ENCODE measurements at regions not wholly inside any gene's neighbourhood (a gene's known extent, or its start where the extent isn't known, plus 50 kb on each side); places are given as distances from the start of the nearest gene placed in this dataset.
A peak's percentile ranks its signal among the peaks of the same experiment; 100 is the strongest.
"Not testable (repeated sequence)": the region's sequence is repeated elsewhere in the genome, so short reads cannot be mapped to it uniquely, and the experiment has no call there.

GRCh38 chr22:34808618-34809017, 257.3 kb upstream of the ISX start:
- in situ Hi-C loops (cut with HindIII; ENCODE audit: low pct_unique_long_range_greater_than_20kb, low sequenced_read_pairs): no loop called here
- no peak for DNase-seq (ENCODE audit: low read depth)

- in situ Hi-C loops (cut with HindIII; ENCODE audit: low pct_unique_long_range_greater_than_20kb, low sequenced_read_pairs): no loop called here
- DNase-seq (ENCODE audit: low read depth): peak; percentile 90
These were observed 253.3 kb upstream of the ISX start for GRCh38 chr22:34812631-34813030.

- peak; percentile 73 for DNase-seq (ENCODE audit: low read depth)
- in situ Hi-C loops (cut with HindIII; ENCODE audit: low pct_unique_long_range_greater_than_20kb, low sequenced_read_pairs): no loop called here
These were observed 251.5 kb upstream of the ISX start for GRCh38 chr22:34814260-34815025.

GRCh38 chr22:34829485-34829884, 236.5 kb upstream of the ISX start:
- in situ Hi-C loops (cut with HindIII; ENCODE audit: low pct_unique_long_range_greater_than_20kb, low sequenced_read_pairs): no loop called here
- no peak for DNase-seq (ENCODE audit: low read depth)

GRCh38 chr22:34834059-34834458, 231.9 kb upstream of the ISX start:
- no peak for DNase-seq (ENCODE audit: low read depth)
- in situ Hi-C loops (cut with HindIII; ENCODE audit: low pct_unique_long_range_greater_than_20kb, low sequenced_read_pairs): no loop called here

GRCh38 chr22:34834541-34834940, 231.4 kb upstream of the ISX start:
- in situ Hi-C loops (cut with HindIII; ENCODE audit: low pct_unique_long_range_greater_than_20kb, low sequenced_read_pairs): not testable (repeated sequence)

GRCh38 chr22:34841331-34841771, 224.6 kb upstream of the ISX start:
- in situ Hi-C loops (cut with HindIII; ENCODE audit: low pct_unique_long_range_greater_than_20kb, low sequenced_read_pairs): no loop called here
- no peak for DNase-seq (ENCODE audit: low read depth)

More at GRCh38 chr22:34834541-34834940, 231.4 kb upstream of the ISX start:
- DNase-seq (ENCODE audit: low read depth): not testable (repeated sequence)

GRCh38 chr22:34841911-34842310, 224.0 kb upstream of the ISX start:
- no peak for DNase-seq (ENCODE audit: low read depth)
- in situ Hi-C loops (cut with HindIII; ENCODE audit: low pct_unique_long_range_greater_than_20kb, low sequenced_read_pairs): no loop called here

- DNase-seq (ENCODE audit: low read depth): no peak
- in situ Hi-C loops (cut with HindIII; ENCODE audit: low pct_unique_long_range_greater_than_20kb, low sequenced_read_pairs): no loop called here
These were observed 223.3 kb upstream of the ISX start for GRCh38 chr22:34842630-34843029.

GRCh38 chr22:34843743-34844142, 222.2 kb upstream of the ISX start:
- DNase-seq (ENCODE audit: low read depth); in situ Hi-C loops (cut with HindIII; ENCODE audit: low pct_unique_long_range_greater_than_20kb, low sequenced_read_pairs): not testable (repeated sequence)

GRCh38 chr22:34845391-34845790, 220.6 kb upstream of the ISX start:
- no peak for DNase-seq (ENCODE audit: low read depth)
- in situ Hi-C loops (cut with HindIII; ENCODE audit: low pct_unique_long_range_greater_than_20kb, low sequenced_read_pairs): no loop called here

GRCh38 chr22:34847072-34847471, 218.9 kb upstream of the ISX start:
- in situ Hi-C loops (cut with HindIII; ENCODE audit: low pct_unique_long_range_greater_than_20kb, low sequenced_read_pairs): no loop called here
- no peak for DNase-seq (ENCODE audit: low read depth)

- no peak for DNase-seq (ENCODE audit: low read depth)
- in situ Hi-C loops (cut with HindIII; ENCODE audit: low pct_unique_long_range_greater_than_20kb, low sequenced_read_pairs): no loop called here
These were observed 216.0 kb upstream of the ISX start for GRCh38 chr22:34849965-34850364.

- in situ Hi-C loops (cut with HindIII; ENCODE audit: low pct_unique_long_range_greater_than_20kb, low sequenced_read_pairs): no loop called here
- no peak for DNase-seq (ENCODE audit: low read depth)
These were observed 213.9 kb upstream of the ISX start for GRCh38 chr22:34851918-34852662.

- DNase-seq (ENCODE audit: low read depth): no peak
- in situ Hi-C loops (cut with HindIII; ENCODE audit: low pct_unique_long_range_greater_than_20kb, low sequenced_read_pairs): no loop called here
These were observed 210.5 kb upstream of the ISX start for GRCh38 chr22:34855471-34855870.

GRCh38 chr22:34858066-34858465, 207.9 kb upstream of the ISX start:
- no peak for DNase-seq (ENCODE audit: low read depth)
- in situ Hi-C loops (cut with HindIII; ENCODE audit: low pct_unique_long_range_greater_than_20kb, low sequenced_read_pairs): no loop called here

GRCh38 chr22:34861787-34862186, 204.2 kb upstream of the ISX start:
- no peak for DNase-seq (ENCODE audit: low read depth)
- in situ Hi-C loops (cut with HindIII; ENCODE audit: low pct_unique_long_range_greater_than_20kb, low sequenced_read_pairs): no loop called here

- DNase-seq (ENCODE audit: low read depth): no peak
- in situ Hi-C loops (cut with HindIII; ENCODE audit: low pct_unique_long_range_greater_than_20kb, low sequenced_read_pairs): no loop called here
These were observed 199.9 kb upstream of the ISX start for GRCh38 chr22:34866081-34866480.

- no peak for DNase-seq (ENCODE audit: low read depth)
- in situ Hi-C loops (cut with HindIII; ENCODE audit: low pct_unique_long_range_greater_than_20kb, low sequenced_read_pairs): no loop called here
These were observed 199.3 kb upstream of the ISX start for GRCh38 chr22:34866495-34867131.

All from Caki2 (cell line).